ENCODE measurements at regions not wholly inside any gene's neighbourhood (a gene's known extent, or its start where the extent isn't known, plus 50 kb on each side); places are given as distances from the start of the nearest gene placed in this dataset.
"Not testable (repeated sequence)": the region's sequence is repeated elsewhere in the genome, so short reads cannot be mapped to it uniquely, and the experiment has no call there.

DNA sequence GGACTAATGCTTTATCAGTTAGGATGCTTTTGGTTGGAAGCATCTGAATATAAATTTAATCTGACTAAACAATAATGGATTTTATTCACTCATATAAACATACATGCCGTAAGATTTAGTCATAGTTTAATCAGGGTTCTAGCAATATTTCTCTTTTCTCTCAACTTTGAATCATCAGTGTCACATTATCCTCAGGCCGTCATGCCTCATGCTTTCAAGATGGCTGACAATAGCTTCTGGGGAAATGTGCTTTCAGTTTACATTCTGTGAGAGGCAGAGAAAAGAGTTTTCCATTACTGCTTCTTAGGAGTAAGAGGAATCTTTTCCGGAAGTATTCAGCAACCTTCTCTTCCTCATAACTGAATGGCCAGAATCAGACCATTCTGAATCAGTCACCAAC is 162.2 kb downstream of the GJA1 start:
- no peak for DNase-seq

DNA sequence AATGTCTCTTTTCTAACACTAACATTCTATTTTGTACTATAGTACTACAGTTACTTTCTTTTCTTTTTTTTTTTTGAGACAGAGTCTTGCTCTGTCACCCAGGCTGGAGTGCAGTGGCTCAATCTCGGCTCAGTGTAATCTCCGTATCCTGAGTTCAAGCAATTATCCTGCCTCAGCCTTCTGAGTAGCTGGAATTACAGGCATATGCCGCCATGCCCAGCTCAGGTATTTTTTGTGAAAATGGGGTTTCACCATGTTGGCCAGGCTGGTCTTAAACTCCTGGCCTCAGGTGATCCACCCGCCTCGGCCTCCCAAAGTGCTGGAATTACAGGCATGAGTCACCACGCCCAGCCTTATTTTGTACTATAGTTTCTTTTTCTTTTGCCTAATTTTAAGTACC is 163.9 kb downstream of the GJA1 start:
- not testable (repeated sequence) for DNase-seq

- DNase-seq, result no peak
These were observed 165.1 kb downstream of the GJA1 start for GRCh38 chr6:121600389-121601168.

- DNase-seq, result no peak
These were observed 168.0 kb downstream of the GJA1 start for GRCh38 chr6:121603486-121603885.

DNA sequence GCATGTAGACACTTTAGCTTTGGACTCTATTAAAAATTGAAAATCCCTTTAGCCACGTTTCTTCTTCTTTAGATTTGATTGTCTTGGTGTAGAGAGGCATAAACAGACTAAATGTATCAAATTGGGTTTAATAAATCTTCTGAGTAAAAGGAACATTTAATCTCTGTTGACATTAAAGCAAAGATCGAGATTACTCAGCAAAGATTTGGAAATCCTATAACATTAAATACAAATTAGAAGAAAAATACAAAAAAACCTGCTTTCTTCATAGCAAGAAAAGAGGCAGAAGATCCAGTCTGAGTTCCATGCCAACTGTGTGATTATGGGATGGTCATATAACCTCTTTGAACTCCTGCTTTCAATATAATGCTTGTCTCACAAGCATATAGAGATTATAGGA is 172.3 kb downstream of the GJA1 start:
- no peak for DNase-seq

- DNase-seq, result no peak
These were observed 172.8 kb downstream of the GJA1 start for GRCh38 chr6:121608270-121608669.

- DNase-seq, result no peak
These were observed 173.8 kb downstream of the GJA1 start for GRCh38 chr6:121609281-121609680.

DNA sequence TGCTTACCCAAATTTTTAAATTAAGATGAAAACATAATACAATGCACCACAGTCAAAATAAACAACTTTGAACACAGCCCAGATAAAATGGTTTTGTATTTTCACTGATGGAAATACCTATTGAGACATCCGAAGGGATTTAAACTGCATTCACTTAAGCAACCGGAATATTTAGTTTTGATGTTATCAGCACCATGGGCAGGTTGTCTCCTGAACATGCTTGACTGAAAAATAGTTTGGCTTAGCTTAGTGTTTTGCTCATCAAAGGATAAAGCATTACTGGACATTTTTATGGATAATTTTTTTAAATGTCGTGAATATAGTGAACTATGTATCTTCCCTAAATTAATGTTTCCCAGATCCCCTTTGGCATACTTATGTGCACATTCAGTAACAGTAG is 177.5 kb downstream of the GJA1 start:
- no peak for DNase-seq

- DNase-seq, result no peak
These were observed 178.7 kb downstream of the GJA1 start for GRCh38 chr6:121614115-121614514.

- DNase-seq, result no peak
These were observed 180.0 kb downstream of the GJA1 start for GRCh38 chr6:121615493-121615892.

DNA sequence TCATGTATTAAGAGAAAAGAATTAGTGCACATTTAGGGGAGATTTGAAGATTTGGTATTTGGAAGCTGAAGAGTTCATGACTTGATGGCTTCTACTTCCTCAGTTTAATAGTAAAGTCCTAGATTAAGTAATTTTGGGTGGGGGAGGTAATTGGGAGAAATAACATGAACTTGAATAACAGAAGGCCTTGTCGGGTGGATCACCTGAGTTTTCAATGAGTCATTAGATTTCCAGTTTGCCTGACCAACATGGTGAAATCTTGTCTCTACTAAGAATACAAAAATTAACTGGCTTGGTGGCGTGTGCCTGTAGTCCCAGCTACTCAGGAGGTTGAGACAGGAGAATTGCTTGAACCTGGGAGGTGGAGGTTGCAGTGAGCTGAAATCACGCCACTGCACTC is 181.0 kb downstream of the GJA1 start:
- DNase-seq, result no peak

DNA sequence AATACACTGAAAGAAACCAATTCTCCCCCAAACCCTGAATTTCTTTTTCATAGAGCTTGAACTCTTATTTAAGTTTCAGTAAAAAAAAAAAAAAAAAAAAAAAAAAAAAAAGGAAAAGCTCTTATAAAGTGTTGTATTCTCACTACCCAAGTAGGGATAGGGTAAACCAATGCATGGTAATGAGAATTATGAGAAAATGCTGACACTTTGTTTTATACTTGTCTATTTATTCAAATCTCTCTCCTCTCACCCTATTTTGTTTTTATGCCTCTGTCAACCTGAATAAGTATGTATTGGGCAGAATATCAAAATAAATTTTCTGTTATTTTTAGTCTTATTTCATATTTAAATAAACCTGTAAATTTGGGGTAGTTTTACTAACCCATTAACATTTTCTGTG is 181.9 kb downstream of the GJA1 start:
- no peak for DNase-seq

DNA sequence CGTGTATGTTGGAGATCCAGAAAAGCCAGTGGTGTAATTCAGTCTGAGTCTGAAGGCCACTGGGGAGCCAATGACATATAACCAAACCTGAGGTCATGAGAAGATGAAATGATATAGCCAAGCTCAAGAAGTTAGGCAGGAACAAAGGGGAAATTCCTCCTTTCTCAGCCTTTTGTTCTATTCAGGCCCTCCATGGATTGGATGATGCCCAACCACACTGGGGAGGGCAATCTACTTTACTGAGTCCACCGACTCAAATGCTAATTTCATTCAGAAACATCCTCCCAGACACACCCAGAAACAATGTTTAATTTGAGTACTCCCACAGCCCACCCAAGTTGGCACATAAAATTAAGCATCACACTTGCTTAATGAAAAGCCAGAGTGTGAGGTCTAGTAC is 183.6 kb downstream of the GJA1 start:
- DNase-seq, result no peak

GRCh38 chr6:121619987-121620740 is 184.7 kb downstream of the GJA1 start:
- no peak for DNase-seq

GRCh38 chr6:121627761-121628160 is 192.3 kb downstream of the GJA1 start:
- DNase-seq, result no peak

- no peak for DNase-seq
These were observed 195.3 kb downstream of the GJA1 start for GRCh38 chr6:121630716-121631115.

GRCh38 chr6:121631752-121632151 is 196.3 kb downstream of the GJA1 start:
- DNase-seq, result not testable (repeated sequence)

DNA sequence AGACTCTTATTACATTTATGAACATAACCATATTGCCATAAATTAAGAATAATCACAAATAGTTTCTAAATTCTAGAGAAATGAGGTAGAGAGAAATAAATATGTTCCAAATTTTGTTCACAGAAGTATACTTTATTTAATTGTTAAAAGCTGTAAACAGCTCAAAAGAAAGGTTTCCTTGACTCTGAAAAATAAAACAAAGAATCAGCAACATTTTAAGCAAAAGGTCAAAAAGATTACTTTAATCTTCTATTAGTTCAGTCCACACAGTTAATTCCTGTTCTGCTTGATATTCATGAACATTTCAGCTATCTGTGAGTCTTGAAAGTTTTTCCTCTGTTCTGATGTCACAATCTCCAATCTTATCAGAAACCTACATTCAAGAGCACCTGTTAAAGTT is 197.9 kb downstream of the GJA1 start:
- no peak for DNase-seq

GRCh38 chr6:121634586-121634985 is 199.1 kb downstream of the GJA1 start:
- not testable (repeated sequence) for DNase-seq

DNA sequence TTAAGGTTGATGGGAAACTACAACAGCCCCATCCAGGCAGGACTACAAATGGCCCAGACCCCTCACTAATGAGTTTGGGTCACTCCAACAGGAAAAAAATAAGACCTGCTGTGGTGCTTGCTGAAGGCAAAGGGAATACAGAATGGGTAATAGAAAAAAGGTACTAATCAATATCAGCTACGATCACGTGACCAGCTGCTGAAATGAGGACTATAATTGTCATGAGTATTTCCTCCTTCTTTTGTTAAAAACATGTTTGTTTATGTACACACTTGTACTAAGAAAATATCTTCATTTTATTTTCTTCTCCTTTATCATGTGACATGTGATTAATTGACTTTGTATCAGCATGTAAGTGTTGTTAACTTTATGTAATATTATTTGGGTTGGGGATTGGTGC is 199.9 kb downstream of the GJA1 start:
- DNase-seq, result no peak

- DNase-seq, result not testable (repeated sequence)
These were observed 200.8 kb downstream of the GJA1 start for GRCh38 chr6:121636217-121636616.

DNA sequence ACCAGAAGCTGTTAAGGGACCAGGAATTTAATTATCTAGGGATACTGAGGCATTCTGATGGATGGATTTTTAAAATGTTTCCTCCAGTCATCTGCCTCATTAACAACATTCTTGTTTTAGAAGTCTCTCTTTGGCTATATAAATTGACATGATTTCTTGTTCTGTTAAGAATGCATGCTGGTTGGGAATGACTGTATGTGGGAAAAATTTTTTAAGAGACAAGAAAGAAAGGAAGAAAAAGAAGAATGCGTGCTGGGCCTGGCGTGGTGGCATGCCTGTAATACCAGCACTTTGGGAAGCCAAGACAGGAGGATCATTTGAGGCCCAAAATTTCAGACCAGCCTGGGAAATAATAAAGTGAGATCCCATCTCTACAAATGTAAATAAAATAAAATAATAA is 203.6 kb downstream of the GJA1 start:
- DNase-seq, result no peak

- no peak for DNase-seq
These were observed 205.7 kb downstream of the GJA1 start for GRCh38 chr6:121641158-121641557.

DNA sequence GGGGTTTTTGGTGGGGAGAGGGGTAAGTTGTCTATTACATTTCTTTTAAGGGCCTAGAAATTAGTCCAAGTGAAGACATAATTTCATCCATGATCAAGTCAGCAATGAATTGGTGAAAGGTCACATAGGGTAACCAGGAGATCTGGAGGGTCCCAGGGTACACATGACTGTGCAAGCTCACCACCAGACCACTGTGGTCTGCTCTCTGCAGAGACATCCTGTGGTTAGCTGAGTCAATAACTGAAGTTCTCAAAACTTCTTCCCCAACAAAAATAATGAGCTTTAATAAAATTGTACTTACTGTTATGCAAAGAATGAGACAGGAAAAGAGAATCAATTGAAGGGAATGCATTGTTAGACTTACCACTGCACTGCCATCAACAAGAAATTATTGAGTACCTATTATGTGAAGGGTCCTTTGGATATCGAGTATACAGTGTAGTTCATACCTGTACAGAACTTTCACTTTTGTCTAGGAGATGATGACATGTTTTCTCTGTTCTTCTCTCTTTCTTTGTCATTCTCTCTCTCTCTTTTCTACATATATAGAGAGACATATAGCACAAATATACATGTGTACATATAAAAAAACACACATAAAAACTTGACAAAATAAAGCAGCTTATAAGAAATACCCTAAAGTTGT is 209.8 kb downstream of the GJA1 start:
- no peak for DNase-seq
